ENCODE measurements at regions not wholly inside any gene's neighbourhood (a gene's known extent, or its start where the extent isn't known, plus 50 kb on each side); places are given as distances from the start of the nearest gene placed in this dataset.

DNA sequence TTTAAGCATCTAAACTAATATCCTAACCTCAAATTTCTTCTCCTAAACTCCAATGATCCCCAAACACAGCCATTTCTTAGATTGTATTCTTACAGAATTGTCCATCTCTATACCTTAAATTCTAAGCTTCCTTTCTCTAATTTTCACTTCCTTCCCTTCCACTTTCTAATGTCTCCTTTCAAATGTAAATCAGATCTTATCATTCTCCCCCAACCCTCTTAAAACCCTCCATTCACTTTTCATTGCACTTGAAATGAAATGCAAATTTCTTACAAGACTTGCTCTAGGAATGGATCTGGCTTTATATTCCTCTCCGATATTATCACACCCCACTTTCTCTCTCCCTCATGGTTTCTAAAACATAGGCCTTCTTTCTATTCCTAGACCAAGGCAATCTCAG, 534.6 kb downstream of the LMO4 start:
- in situ Hi-C loops (cut with MboI; ENCODE audit: low sequenced_read_pairs): no loop called here

DNA sequence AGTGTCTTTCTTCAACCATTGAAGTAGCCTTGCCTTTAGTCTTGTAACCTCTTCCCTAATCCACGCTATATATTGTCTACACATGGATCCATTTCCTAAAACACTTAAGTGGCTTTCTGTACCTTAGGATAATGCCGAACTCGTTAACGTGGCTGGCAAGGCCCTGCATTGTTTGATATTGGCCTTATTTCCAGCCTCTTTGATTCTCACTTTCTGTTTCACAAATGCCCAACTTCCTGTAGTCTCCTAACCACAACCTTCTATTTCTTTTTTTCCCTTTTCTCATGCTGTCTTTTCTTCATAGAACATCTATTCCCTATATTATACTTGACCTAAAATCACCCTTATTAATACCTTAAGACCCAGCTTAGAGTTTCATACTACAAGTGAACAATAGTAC, 536.0 kb downstream of the LMO4 start:
- in situ Hi-C loops (cut with MboI; ENCODE audit: low sequenced_read_pairs): no loop called here

DNA sequence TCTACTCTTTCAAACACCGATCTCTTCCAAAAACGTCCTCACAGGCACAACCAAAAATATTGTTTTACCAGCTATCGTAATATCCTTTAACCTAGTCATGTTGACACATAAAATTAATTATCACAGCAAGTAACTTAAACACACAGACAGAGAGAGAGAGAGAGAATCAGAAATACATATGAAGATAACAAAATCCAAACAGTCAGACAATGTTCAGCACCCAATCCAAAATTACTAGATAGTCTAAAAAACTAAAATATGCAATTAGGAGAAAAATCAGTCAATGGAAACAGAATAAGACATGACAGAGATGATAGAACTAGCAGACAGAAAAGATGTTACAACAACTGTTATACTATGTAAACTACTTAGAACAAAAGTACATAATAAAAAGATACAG, 537.7 kb downstream of the LMO4 start:
- in situ Hi-C loops (cut with MboI; ENCODE audit: low sequenced_read_pairs): no loop called here

DNA sequence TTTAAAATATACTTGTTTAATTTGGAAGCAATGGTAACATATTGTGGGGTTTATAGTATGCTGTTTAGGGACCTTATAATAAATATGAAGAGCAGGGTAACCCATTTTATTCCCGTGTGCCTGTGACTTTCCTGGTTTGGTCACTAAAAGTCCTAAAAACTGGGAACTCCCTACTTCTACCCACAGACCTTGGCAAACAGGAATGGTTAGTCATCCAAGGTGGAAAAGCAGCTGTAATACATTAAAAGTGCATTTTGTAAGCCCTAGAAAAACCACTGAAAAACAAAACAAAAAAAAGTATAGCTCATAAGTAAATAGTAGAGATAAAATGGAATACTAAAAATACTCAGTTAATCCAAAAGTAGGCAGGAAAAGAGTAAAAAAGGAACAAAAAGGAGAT, 538.9 kb downstream of the LMO4 start:
- in situ Hi-C loops (cut with MboI; ENCODE audit: low sequenced_read_pairs): no loop called here

DNA sequence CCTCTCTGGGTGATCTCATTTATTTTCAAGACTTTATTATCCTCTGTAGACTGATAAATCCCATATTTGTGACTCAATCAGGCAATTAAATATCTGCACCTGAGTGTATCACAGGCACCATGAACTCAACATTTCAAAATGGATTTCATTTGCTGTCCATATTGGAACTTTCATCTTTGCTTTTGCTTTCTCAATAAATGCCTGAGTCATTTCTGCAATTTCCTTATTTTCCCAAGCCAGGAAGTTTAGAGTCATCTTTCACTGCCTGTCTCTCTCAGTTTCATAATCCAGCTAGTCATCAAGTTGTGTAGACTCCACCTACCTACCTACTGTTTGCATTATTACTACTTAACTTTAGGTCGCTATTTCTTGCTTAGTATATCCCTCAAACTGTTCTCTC, 540.9 kb downstream of the LMO4 start:
- in situ Hi-C loops (cut with MboI; ENCODE audit: low sequenced_read_pairs): no loop called here

DNA sequence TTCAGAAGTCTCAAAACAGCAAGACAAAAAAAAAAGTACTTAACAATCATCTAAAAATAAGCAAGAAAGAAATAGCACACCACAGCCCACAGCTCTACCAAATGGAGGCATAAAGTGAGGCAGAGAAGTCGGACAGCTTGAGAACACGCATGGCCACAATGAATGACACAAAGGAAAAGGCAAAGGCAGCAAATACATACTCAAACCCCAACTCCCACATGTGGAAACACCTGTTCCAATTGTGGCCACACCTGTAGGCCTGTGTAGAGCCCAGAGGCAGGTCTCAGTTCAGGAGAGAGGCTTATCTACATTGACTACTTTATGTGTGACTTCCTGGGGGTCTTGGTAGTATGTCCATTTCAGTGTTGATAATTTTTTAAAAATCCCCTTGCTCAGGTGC, 543.5 kb downstream of the LMO4 start:
- in situ Hi-C loops (cut with MboI; ENCODE audit: low sequenced_read_pairs): no loop called here

DNA sequence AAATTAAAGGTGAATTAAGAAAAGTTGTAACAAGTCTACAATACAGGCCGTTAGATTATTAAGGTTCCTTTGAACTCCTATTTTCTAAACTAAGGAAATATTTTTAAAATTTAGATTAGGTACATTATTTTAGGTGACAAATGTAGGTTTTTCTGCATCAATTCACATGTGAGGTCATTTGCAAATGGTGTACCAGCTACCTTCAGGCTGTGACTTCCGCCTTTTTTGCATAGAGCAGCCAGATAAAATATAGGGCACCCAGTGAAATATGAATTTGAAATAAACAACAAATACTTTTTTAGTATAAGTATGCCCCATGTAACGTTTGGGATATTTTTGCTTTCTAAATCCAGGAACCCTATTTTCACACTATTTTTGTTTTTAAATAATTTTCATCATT, 544.0 kb downstream of the LMO4 start:
- in situ Hi-C loops (cut with MboI; ENCODE audit: low sequenced_read_pairs): no loop called here

DNA sequence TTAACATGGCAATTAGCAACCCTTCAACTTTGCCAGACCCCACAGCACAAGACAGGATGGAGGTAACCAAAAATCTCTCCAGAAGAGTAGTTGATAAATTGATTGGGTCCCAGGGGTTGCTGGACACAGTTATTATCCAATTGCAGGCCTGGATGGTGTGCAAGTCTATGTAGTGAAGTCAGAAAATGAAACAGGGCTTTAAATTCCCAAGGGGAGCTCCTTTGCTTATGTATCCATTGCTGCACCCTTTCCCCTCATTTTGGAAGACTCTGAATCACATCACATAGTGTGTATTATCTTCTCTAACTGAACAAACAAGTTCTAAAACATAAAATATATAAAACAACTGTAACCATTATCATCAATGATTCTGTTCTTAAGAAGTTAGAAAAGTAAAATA, 550.2 kb downstream of the LMO4 start:
- in situ Hi-C loops (cut with MboI; ENCODE audit: low sequenced_read_pairs): no loop called here

DNA sequence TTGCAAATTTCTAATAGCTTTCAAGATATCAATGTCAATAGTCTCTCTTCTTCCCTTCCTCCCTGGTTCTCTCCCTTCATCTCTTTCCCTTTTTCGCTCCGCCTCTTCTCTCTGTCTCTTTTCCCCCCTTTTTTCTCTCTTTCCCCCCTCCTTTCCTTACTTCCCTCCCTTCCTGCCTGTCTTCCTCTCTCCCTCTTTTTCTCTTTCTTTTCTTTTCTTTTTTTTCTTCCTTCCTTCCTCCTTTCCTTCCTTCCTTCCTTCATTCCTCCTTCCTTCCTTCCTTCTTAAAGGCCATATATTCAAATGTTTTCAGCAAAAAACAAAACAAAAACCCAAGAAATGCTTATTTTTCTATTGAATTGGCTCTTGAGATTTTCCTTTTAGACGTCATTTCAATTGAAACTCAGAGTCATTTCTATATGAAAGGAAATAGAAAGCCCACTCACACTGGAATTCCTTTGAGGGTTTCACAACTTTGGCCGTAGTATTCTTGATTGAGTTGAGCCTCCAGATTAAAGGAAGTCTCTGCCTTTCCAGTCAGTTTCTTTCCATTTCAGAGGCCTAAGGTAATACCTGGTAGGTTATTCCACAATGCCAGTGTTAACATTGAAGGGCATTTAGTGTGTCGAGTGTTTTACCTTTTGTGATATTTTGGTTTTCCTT, 551.5 kb downstream of the LMO4 start:
- in situ Hi-C loops (cut with MboI; ENCODE audit: low sequenced_read_pairs): no loop called here

DNA sequence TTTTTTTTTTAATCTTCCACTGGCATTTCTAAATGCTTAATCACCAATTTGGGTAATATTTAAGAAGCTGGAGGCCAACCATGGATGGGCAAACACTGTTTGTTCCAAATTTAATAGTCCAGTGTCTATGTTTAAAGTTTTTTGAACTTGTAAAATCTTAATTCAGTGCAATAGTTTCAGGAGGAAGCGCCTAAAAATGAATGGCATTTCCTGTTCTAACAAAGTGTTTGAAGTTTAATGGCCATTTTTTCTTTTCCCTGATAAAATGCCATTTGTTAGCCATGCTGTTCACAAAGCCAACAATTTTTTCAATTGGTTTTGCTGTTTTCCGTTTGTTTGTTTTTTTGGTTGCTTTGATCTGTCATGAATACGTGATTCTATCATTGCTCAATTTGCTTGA, 552.1 kb downstream of the LMO4 start:
- in situ Hi-C loops (cut with MboI; ENCODE audit: low sequenced_read_pairs): no loop called here

DNA sequence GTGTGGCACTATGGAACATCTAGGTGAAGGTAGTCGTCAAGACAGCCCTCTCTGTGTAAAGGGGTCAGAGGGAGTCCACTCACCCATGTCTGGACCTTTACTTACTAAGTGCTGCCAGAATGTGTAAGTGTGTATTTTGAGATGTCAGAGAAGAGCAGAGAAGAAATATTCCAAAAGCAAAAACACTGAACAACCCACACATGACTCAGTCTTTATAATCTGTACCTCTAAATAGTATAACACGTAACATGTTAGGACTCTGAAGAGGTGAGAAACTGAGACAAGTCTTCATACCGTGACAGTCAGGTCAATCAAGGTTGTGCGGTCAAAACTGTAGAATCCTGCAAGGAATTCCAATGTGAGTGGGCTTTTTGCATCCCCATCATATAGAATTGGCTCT, 555.2 kb downstream of the LMO4 start:
- in situ Hi-C loops (cut with MboI; ENCODE audit: low sequenced_read_pairs): no loop called here

DNA sequence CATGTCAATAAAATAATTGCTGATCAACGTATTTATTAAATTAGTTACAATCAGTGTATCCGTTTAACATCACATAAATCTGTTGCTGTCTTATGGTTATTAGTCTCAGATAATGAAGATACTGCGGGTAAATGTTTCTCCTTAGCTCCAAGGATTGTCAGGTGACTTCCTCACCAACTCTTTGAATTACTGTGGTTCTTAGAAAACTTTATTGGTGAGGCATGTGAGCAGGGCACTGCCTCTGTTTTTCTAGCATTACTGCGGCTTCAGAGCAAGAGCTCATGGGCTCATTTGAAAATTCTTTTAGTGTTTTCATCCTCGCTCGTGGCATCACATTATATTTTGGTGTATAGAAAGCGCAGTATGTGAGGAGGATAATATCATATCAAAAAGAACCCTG, 555.9 kb downstream of the LMO4 start:
- in situ Hi-C loops (cut with MboI; ENCODE audit: low sequenced_read_pairs): no loop called here

DNA sequence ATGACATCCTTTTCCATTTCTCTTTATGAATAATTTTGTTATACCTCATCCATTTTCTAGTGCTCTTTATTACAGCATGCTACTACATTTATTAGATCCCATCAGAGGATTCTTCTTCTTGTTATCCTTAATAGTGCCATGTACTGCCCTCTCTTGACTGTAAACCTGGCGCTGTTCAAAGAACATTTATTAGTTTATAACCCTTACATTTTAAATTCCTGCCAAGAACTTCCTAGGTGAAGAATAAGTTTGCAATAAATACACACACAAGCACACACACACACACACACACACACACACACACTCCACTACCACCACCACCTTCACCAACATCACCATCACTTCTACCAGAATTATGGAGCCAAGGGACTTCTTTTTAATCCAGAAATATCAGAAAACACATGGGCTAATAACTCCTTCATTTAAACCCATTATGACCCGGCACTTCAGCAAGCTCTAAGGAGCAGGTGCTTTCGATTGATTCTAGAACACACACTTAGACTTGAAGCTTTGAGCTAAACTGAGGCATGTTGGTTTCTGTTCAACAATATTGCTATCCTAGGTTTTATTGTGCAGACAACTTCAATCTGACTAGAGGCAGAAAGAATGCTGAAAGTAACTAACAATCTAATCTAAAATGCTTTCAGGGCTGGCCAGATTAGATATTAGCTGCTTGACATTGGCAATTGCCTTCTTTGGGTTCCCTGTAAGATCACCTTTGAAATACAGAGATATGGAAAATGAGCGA, 556.8 kb downstream of the LMO4 start:
- in situ Hi-C loops (cut with MboI; ENCODE audit: low sequenced_read_pairs): no loop called here

DNA sequence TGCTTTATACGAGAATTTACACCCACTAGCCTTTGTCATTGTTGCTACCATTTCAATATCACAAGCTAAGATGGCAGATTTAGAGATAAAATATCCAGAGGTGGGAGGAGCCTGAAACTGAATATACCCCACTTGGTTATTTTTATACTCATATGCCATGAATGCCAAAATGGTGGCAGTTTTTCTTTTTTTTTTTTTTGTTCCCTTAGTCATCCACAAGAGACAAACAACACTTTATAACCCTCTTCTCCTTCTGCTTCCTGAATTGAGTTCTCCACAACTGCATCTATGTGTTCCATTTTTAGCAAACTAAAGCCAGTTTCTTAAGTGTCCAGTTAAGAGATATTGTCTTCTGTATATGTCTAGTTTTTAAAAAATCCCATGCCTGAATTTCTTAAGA, 558.4 kb downstream of the LMO4 start:
- in situ Hi-C loops (cut with MboI; ENCODE audit: low sequenced_read_pairs): no loop called here

DNA sequence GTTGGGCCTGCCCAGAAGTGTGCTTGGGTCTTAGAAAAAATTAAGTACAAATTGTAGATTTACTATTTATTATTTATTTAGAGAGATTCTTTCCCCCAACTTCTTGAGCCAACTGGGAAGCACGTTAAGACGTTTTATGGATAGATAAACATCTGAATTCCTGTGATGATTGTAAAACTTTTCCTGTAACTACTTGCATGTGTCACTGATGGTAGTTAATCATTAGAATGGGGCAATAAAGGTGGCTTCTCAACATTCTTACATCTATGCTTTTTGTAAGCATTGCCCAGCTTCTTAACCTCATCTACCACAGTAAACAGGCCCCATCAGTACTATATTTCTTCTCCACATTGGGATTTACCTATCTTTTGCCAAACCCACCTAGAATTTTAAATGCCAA, 559.8 kb downstream of the LMO4 start:
- in situ Hi-C loops (cut with MboI; ENCODE audit: low sequenced_read_pairs): no loop called here

DNA sequence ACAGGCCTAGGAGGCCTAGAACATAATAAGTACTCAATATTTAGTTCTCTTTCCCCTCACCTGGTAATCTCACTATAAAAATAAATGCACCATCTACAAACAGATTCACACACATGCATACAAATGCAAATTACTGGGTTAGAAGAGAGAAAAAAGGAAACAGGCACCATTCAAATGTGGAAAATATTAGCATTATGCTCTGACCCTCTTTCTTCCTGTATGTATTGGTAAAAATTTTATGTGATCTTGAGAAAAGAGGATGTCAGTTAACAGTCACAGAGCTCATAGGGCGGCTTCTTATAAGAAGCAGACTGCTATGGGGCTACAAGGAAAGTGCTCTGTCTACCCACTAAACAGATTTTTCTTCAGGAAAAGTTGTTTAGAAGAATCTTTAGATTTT, 565.4 kb downstream of the LMO4 start:
- in situ Hi-C loops (cut with MboI; ENCODE audit: low sequenced_read_pairs): no loop called here

DNA sequence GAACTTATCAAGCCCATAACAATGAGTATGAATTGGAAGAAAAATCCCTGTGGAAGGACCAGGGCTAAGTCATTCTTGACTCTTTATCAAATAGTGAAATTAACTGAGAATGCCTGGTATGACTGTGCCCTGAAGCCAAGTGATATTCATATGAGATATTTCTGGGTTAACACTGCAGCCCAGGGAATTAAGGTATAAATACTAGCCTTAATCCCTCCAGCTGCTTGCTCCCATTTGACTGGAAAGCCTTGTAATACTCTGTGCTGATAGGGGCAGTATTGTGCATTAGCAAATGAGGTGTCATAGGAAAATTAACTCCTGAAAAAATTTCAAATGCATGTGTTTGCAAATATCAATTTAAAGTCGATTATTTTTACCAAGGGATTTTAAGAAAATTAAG, 568.8 kb downstream of the LMO4 start:
- in situ Hi-C loops (cut with MboI; ENCODE audit: low sequenced_read_pairs): no loop called here

DNA sequence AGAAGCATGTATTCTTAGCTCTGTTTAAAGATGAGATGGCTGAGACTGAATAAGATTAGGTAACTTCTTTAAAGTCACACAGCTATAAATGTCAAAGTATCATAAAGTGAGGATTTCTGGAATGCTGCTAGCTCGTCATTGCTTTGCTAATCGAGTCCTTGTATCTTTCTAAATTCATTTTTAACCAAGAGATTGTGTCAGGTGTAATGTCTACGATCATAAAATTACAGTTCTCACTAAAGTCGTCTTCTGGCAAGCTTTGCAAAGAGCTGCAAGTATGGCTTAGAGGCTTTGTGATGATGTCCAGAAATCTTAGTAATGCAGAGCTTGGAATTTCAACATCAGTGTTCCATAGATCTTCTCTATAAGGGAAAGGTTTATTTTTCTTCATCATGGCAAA, 569.8 kb downstream of the LMO4 start:
- in situ Hi-C loops (cut with MboI; ENCODE audit: low sequenced_read_pairs): no loop called here

DNA sequence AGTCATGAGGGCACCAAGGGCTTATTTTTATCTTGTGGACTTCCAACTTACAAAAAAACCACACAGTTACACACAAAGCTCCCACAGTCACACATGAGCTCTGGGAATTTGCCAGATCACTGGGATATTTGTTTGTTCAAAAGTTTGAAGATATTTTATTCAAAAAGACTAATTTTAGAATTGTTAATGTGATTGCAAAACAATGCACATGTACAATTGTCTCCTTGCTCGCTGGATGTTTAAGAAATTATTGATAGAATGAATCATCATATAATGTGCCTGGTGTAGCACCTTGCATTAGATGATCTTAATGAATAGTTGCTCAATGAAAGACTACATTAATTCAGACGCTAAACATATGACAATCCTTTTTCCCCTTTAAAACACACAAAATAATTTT, 570.3 kb downstream of the LMO4 start:
- in situ Hi-C loops (cut with MboI; ENCODE audit: low sequenced_read_pairs): no loop called here

DNA sequence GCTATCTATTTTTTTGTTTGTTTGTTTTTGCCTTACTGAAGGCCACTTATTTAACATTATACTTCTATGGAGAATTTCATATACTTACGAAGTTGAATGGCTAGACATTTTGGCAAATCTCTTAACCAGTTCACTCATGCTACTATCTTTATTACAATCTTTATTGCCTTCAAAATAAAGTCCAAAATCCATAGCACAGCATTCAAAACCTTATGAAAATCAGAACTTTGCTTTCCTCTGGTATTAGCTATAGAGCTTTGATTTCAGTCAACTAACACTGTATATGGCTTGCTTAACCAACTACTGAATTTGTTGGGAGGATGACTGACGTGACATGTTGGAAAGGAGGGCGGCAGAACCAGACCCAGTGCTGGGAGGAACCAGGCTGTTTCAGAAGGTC, 571.1 kb downstream of the LMO4 start:
- in situ Hi-C loops (cut with MboI; ENCODE audit: low sequenced_read_pairs): no loop called here

DNA sequence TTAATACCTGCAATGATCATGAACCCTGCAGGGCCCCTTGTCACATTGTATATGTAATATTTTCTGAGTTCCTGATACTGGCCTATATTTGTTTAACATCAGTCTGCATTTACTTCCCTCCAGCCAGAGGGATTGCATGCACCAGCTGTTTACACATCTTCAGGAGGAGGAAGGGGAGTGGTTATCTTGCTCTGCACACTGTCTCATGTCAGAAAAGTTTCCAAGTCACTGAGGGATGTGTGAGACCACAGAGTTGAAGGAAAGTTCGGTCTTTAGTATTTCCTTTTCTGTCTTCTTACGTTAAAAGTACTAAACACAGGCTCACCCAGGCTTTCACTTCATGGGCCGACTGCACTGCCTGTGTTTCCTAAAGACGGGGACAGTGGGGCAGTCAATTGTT, 574.1 kb downstream of the LMO4 start:
- in situ Hi-C loops (cut with MboI; ENCODE audit: low sequenced_read_pairs): no loop called here

DNA sequence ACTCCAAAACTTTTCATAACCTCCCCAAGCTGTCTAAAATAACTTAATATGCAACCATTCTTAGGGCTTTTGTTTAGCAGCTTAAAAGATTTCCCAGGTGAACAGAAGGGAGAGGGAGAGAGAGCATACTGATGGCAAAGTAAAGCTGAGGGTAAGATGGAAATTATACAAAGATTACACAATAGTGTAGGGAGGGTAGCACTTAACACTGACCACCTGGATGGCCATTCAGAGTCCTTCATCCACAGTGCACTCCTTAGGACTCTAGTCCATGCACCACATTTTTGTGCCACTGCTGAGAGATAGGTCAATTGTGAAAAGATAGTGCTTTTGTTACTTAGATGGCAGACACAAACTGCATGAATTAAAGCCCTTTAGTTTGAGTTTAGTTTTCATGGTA, 574.6 kb downstream of the LMO4 start:
- in situ Hi-C loops (cut with MboI; ENCODE audit: low sequenced_read_pairs): no loop called here

DNA sequence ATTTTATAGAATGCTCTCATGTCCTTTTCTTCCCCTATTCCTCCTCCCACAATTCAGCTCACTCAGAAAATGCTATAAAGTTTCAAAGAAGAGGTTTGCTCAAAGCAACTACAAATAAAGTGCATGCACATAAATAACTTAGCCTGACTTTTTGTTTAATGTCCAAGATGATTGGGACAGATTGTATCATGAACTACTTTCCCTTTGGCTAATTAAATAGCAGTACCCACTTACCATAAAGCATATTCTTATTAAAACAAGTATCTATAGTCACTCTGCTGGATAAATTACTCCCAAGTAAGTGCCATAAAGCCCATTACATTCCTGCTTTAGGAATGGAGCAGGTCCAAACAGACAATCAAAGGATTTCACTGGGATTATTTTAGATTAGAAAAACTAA, 576.0 kb downstream of the LMO4 start:
- in situ Hi-C loops (cut with MboI; ENCODE audit: low sequenced_read_pairs): no loop called here
